ENCODE measurements at regions not wholly inside any gene's neighbourhood (a gene's known extent, or its start where the extent isn't known, plus 50 kb on each side); places are given as distances from the start of the nearest gene placed in this dataset.

GRCh38 chr2:75772908-75773630, 62.4 kb upstream of the GCFC2 start:
- no peaks in the 10 kb centered on the region for H3K36me3 Mint-ChIP-seq
- no peaks in the 10 kb centered on the region for H3K4me1 Mint-ChIP-seq
- H3K4me3 Mint-ChIP-seq = no peak overlapping the region
- no peak for DNase-seq
- peaks cover 0 to 5% (median 0%) of the 10 kb centered on the region in 6 donors for H3K9me3 Mint-ChIP-seq
- H3K27me3 Mint-ChIP-seq (ENCODE audit: low read depth in 3 of 3) = peaks cover 0 to 6% (median 0%) of the 10 kb centered on the region in 3 donors
- no peak overlapping the region for H3K27ac Mint-ChIP-seq

GRCh38 chr2:75765798-75766197, 55.1 kb upstream of the GCFC2 start:
- Mint-ChIP-seq H3K36me3 (no peaks in the 10 kb centered on the region), H3K27ac (no peak overlapping the region), H3K4me3 (no peak overlapping the region), H3K9me3 (peaks cover 0 to 5% (median 0%) of the 10 kb centered on the region in 6 donors), H3K4me1 (no peaks in the 10 kb centered on the region), H3K27me3 (ENCODE audit: low read depth in 3 of 3) (peaks cover 0 to 2% (median 2%) of the 10 kb centered on the region in 3 donors)
- DNase-seq = no peak

- peaks cover 0 to 2% (median 2%) of the 10 kb centered on the region in 3 donors for H3K27me3 Mint-ChIP-seq (ENCODE audit: low read depth in 3 of 3)
- H3K4me3 Mint-ChIP-seq = no peak overlapping the region
- H3K9me3 Mint-ChIP-seq = peaks cover 0 to 5% (median 0%) of the 10 kb centered on the region in 6 donors
- no peaks in the 10 kb centered on the region for H3K4me1 Mint-ChIP-seq
- no peak overlapping the region for H3K27ac Mint-ChIP-seq
- H3K36me3 Mint-ChIP-seq = no peaks in the 10 kb centered on the region
- DNase-seq = no peak
These were observed 53.9 kb upstream of the GCFC2 start for GRCh38 chr2:75764611-75765010.

Data from immature natural killer cell (primary cell).